Tibial nerve (tissue), 4 donors: ENCODE measurements at regions not wholly inside any gene's neighbourhood (a gene's known extent, or its start where the extent isn't known, plus 50 kb on each side); places are given as distances from the start of the nearest gene placed in this dataset.

Experiments used
- CTCF ChIP-seq, 5 experiments: fragments of 200-600 bp in 3 of 5; fragments of 450-650 bp in 2 of 5; sonication (generic) in 3 of 5; IDR thresholded peaks; one replicate each; pipeline ENCODE4 v1.5.1; 2016 to 2019; ENCODE audit warnings: antibody characterized with exemption in 5 of 5, mild to moderate bottlenecking in 3 of 5, moderate library complexity in 2 of 5
- EP300 ChIP-seq, 2 donors: sonication (generic); formaldehyde crosslinking; IDR thresholded peaks; one replicate each; pipeline ENCODE4 v1.6.1; 2017; ENCODE audit warnings: antibody characterized with exemption in 2 of 2, mild to moderate bottlenecking in 1 of 2
- POLR2A ChIP-seq, 2 donors: fragments of 450-650 bp; IDR thresholded peaks; one replicate each; pipeline ENCODE4 v1.6.1; 2017; ENCODE audit warnings: antibody characterized with exemption in 2 of 2, mild to moderate bottlenecking in 2 of 2, moderate library complexity in 2 of 2

- TF ChIP-seq POLR2A (IDR thresholded peaks at IDR 0.05) (peak in 1 of 2 donors; percentile 57), CTCF (IDR thresholded peaks at IDR 0.05) (peak; percentile 64 to 99 (median 98)), EP300 (IDR thresholded peaks at IDR 0.05) (peak in 1 of 2 donors; percentile 55)
Observed at GRCh38 chr6:14210663-14211561, 93.3 kb downstream of the CD83 start.
